ENCODE measurements at regions not wholly inside any gene's neighbourhood (a gene's known extent, or its start where the extent isn't known, plus 50 kb on each side); places are given as distances from the start of the nearest gene placed in this dataset.

- Histone ChIP-seq H3K9me3 (ENCODE audit: control insufficient read depth in 1 of 2, insufficient read depth in 1 of 2, low read length in 2 of 2) (peaks cover 0 to under 1% of the 10 kb centered on the region in 2 experiments), H3K27ac (ENCODE audit: low read depth in 1 of 2, low read length in 2 of 2) (no peak overlapping the region), H3K4me1 (ENCODE audit: insufficient read depth, low read length) (no peaks in the 10 kb centered on the region), H3K36me3 (ENCODE audit: insufficient read depth, low read length) (no peaks in the 10 kb centered on the region), H3K4me3 (ENCODE audit: low read length) (no peak overlapping the region), H3K27me3 (ENCODE audit: control insufficient read depth in 1 of 2, insufficient read depth in 2 of 2, low read length in 2 of 2) (peaks cover 0 to 5% of the 10 kb centered on the region in 2 experiments)
- Mint-ChIP-seq H3K4me1 (ENCODE audit: low read depth) (no peaks in the 10 kb centered on the region), H3K36me3 (ENCODE audit: low read depth) (no peaks in the 10 kb centered on the region), H3K27me3 (peaks cover 16% of the 10 kb centered on the region), H3K4me3 (no peak overlapping the region), H3K27ac (no peak overlapping the region), H3K9me3 (no peaks in the 10 kb centered on the region)
- TF ChIP-seq CTCF (IDR thresholded peaks at IDR 0.05), result no peak
- ChIA-PET POLR2A (no interaction called here), CTCF (no interaction called here)
- ATAC-seq (ENCODE audit: poor library complexity) (no peak), DNase-seq (no peak)
- intact Hi-C loops (cut with DNase I, micrococcal nuclease), result no loop called here
Measured at GRCh38 chr1:50257029-50257428, 148.3 kb downstream of the ELAVL4 start.

All from CD4-positive, alpha-beta T cell (primary cell).